Fibroblast of lung (primary cell): ENCODE measurements at regions not wholly inside any gene's neighbourhood (a gene's known extent, or its start where the extent isn't known, plus 50 kb on each side); places are given as distances from the start of the nearest gene placed in this dataset.

ENCODE experiments used
- DNase-seq, 2 donors: peaks; one replicate each; pipeline versions ENCODE4 v3.0.0 to v3.0.0-alpha.2; 2010; ENCODE audit warnings: low read depth in 2 of 2
- H2AFZ ChIP-seq: 2 replicates; pipeline ENCODE4 v1.5.1; 2012; ENCODE audit warnings: low read length, control low read depth, inconsistent platforms
- H3K27ac ChIP-seq: 2 replicates; pipeline ENCODE4 v1.5.1; 2011; ENCODE audit warnings: low read length, control low read depth; ENCODE audit not compliant: insufficient read depth
- H3K27me3 ChIP-seq: 2 replicates; pipeline ENCODE4 v1.5.1; 2011; ENCODE audit warnings: mild to moderate bottlenecking, low read length; ENCODE audit not compliant: control insufficient read depth, insufficient read depth
- H3K36me3 ChIP-seq: 2 replicates; pipeline ENCODE4 v1.5.1; 2011; ENCODE audit warnings: low read length; ENCODE audit not compliant: control insufficient read depth, insufficient read depth
- H3K4me1 ChIP-seq: 2 replicates; pipeline ENCODE4 v1.5.1; 2011; ENCODE audit warnings: low read length; ENCODE audit not compliant: control insufficient read depth, insufficient read depth; ENCODE audit errors: extremely low read depth
- H3K4me2 ChIP-seq: 2 replicates; pipeline ENCODE4 v1.5.1; 2011; ENCODE audit warnings: low read length, control low read depth; ENCODE audit not compliant: insufficient read depth; ENCODE audit errors: extremely low read depth
- H3K4me3 ChIP-seq, 4 experiments: fragments of 200-600 bp in 1 of 4; sonication (generic) in 1 of 4; replicated peaks in 1 of 4; 2 replicates each; pipeline ENCODE4 v1.5.1; 2011 to 2016; ENCODE audit warnings: low read length in 4 of 4, low read depth in 3 of 4, mild to moderate bottlenecking in 3 of 4, control low read depth in 2 of 4, inconsistent platforms in 1 of 4, mixed read lengths in 1 of 4; ENCODE audit not compliant: insufficient read depth in 1 of 4; ENCODE audit errors: control extremely low read depth in 1 of 4
- H3K79me2 ChIP-seq: 2 replicates; pipeline ENCODE4 v1.5.1; 2012; ENCODE audit warnings: mild to moderate bottlenecking, low read length, inconsistent platforms; ENCODE audit not compliant: control insufficient read depth, insufficient read depth
- H3K9ac ChIP-seq: 2 replicates; pipeline ENCODE4 v1.5.1; 2011; ENCODE audit warnings: mild to moderate bottlenecking, low read length, control low read depth; ENCODE audit not compliant: insufficient read depth
- H3K9me3 ChIP-seq: 2 replicates; pipeline ENCODE4 v1.5.1; 2012; ENCODE audit warnings: low read depth, low read length; ENCODE audit not compliant: control insufficient read depth, insufficient read depth
- H4K20me1 ChIP-seq: 2 replicates; pipeline ENCODE4 v1.5.1; 2011; ENCODE audit warnings: low read length; ENCODE audit not compliant: control insufficient read depth, insufficient read depth; ENCODE audit errors: extremely low read depth
- CTCF ChIP-seq, 2 donors: IDR thresholded peaks in 1 of 2; conservative IDR thresholded peaks in 1 of 2; 1 replicate in 1 of 2; 2 replicates in 1 of 2; pipeline ENCODE4 v1.5.1; 2011 to 2012; ENCODE audit warnings: low read length in 2 of 2, control low read depth in 1 of 2, inconsistent platforms in 1 of 2, low read depth in 1 of 2, mild to moderate bottlenecking in 1 of 2
- EZH2 ChIP-seq: IDR thresholded peaks from 2 replicates; pipeline ENCODE4 v1.5.1; 2012; ENCODE audit warnings: low read length, control low read depth, mild to moderate bottlenecking; ENCODE audit errors: missing control alignments

- Histone ChIP-seq H3K27me3 (no peaks in the 10 kb centered on the region), H2AFZ (no peak overlapping the region), H3K9me3 (no peaks in the 10 kb centered on the region), H3K4me2 (no peak overlapping the region), H3K79me2 (no peaks in the 10 kb centered on the region), H3K36me3 (no peaks in the 10 kb centered on the region), H3K9ac (no peak overlapping the region), H3K4me3 (no peak overlapping the region), H3K27ac (no peak overlapping the region), H4K20me1 (no peaks in the 10 kb centered on the region), H3K4me1 (no peaks in the 10 kb centered on the region)
- DNase-seq = no peak
- TF ChIP-seq EZH2 (no peak), CTCF (conservative IDR thresholded peaks at IDR 0.05 in 1 of 2, IDR thresholded peaks at IDR 0.05 in 1 of 2; ENCODE audit: low read depth in 1 of 2, low read length in 2 of 2) (no peak)
Observed at GRCh38 chr6:62889240-62889639, 322.0 kb upstream of the FKBP1C start.

- H3K4me1 ChIP-seq = no peaks in the 10 kb centered on the region
- no peaks in the 10 kb centered on the region for H3K36me3 ChIP-seq
- no peaks in the 10 kb centered on the region for H4K20me1 ChIP-seq
- no peaks in the 10 kb centered on the region for H3K9me3 ChIP-seq
- no peaks in the 10 kb centered on the region for H3K79me2 ChIP-seq
- no peak for DNase-seq
- no peak overlapping the region for H2AFZ ChIP-seq
- no peak overlapping the region for H3K4me2 ChIP-seq
- H3K27me3 ChIP-seq = no peaks in the 10 kb centered on the region
- H3K4me3 ChIP-seq = no peak overlapping the region
- H3K27ac ChIP-seq = no peak overlapping the region
- TF ChIP-seq EZH2 (no peak), CTCF (conservative IDR thresholded peaks at IDR 0.05 in 1 of 2, IDR thresholded peaks at IDR 0.05 in 1 of 2; ENCODE audit: low read depth in 1 of 2, low read length in 2 of 2) (no peak)
- no peak overlapping the region for H3K9ac ChIP-seq
Observed at GRCh38 chr6:62891065-62891647, 320.1 kb upstream of the FKBP1C start.

- Histone ChIP-seq H3K36me3 (no peaks in the 10 kb centered on the region), H3K79me2 (no peaks in the 10 kb centered on the region), H3K4me1 (no peaks in the 10 kb centered on the region), H4K20me1 (no peaks in the 10 kb centered on the region), H3K9ac (no peak overlapping the region), H3K27ac (no peak overlapping the region), H2AFZ (no peak overlapping the region), H3K9me3 (no peaks in the 10 kb centered on the region), H3K27me3 (no peaks in the 10 kb centered on the region), H3K4me3 (no peak overlapping the region), H3K4me2 (no peak overlapping the region)
- no peak for DNase-seq
- TF ChIP-seq EZH2 = no peak
- TF ChIP-seq CTCF (conservative IDR thresholded peaks at IDR 0.05 in 1 of 2, IDR thresholded peaks at IDR 0.05 in 1 of 2; ENCODE audit: low read depth in 1 of 2, low read length in 2 of 2) = no peak
Observed at GRCh38 chr6:62894114-62894513, 317.2 kb upstream of the FKBP1C start.
